ENCODE measurements at regions not wholly inside any gene's neighbourhood (a gene's known extent, or its start where the extent isn't known, plus 50 kb on each side); places are given as distances from the start of the nearest gene placed in this dataset.

- Histone ChIP-seq H3K9me3 (no peaks in the 10 kb centered on the region), H3K4me3 (no peak overlapping the region), H3K4me1 (ENCODE audit: low read depth) (peaks cover 11% of the 10 kb centered on the region), H3K36me3 (ENCODE audit: low read depth) (no peaks in the 10 kb centered on the region)
- peak; percentile 95 for ATAC-seq
- peak in 2 of 3 donors; percentile 46 to 65 for DNase-seq
- intact Hi-C loops (cut with DNase I, micrococcal nuclease): no loop called here
- TF ChIP-seq CTCF (IDR thresholded peaks at IDR 0.05): no peak
Measured at GRCh38 chr12:5244513-5244972, 187.4 kb upstream of the NTF3 start.

- Histone ChIP-seq H3K4me3 (no peak overlapping the region), H3K4me1 (ENCODE audit: low read depth) (peaks cover 11% of the 10 kb centered on the region), H3K9me3 (no peaks in the 10 kb centered on the region), H3K36me3 (ENCODE audit: low read depth) (no peaks in the 10 kb centered on the region)
- intact Hi-C loops (cut with DNase I, micrococcal nuclease): no loop called here
- TF ChIP-seq CTCF (IDR thresholded peaks at IDR 0.05): no peak
- DNase-seq: no peak
- ATAC-seq: no peak
Measured at GRCh38 chr12:5246196-5246595, 185.7 kb upstream of the NTF3 start.

- no peak for ATAC-seq
- no peak for TF ChIP-seq CTCF (IDR thresholded peaks at IDR 0.05)
- peaks cover 11% of the 10 kb centered on the region for H3K4me1 ChIP-seq (ENCODE audit: low read depth)
- intact Hi-C loops (cut with DNase I, micrococcal nuclease): no loop called here
- H3K9me3 ChIP-seq: no peaks in the 10 kb centered on the region
- H3K36me3 ChIP-seq (ENCODE audit: low read depth): no peaks in the 10 kb centered on the region
- no peak overlapping the region for H3K4me3 ChIP-seq
- no peak for DNase-seq
Measured at GRCh38 chr12:5247144-5247543, 184.8 kb upstream of the NTF3 start.

GRCh38 chr12:5248230-5248629 lies 183.7 kb upstream of the NTF3 start:
- ATAC-seq: no peak
- no peak for DNase-seq
- Histone ChIP-seq H3K4me1 (ENCODE audit: low read depth) (peaks cover 11% of the 10 kb centered on the region), H3K4me3 (no peak overlapping the region), H3K9me3 (no peaks in the 10 kb centered on the region), H3K36me3 (ENCODE audit: low read depth) (no peaks in the 10 kb centered on the region)
- no peak for TF ChIP-seq CTCF (IDR thresholded peaks at IDR 0.05)
- intact Hi-C loops (cut with DNase I, micrococcal nuclease): no loop called here

- DNase-seq (no peak), ATAC-seq (no peak)
- H3K36me3 ChIP-seq (ENCODE audit: low read depth): no peaks in the 10 kb centered on the region
- H3K4me3 ChIP-seq: no peak overlapping the region
- TF ChIP-seq CTCF (IDR thresholded peaks at IDR 0.05): no peak
- intact Hi-C loops (cut with DNase I, micrococcal nuclease): no loop called here
- H3K4me1 ChIP-seq (ENCODE audit: low read depth): peaks cover 11% of the 10 kb centered on the region
- no peaks in the 10 kb centered on the region for H3K9me3 ChIP-seq
Measured at GRCh38 chr12:5248999-5249526, 182.8 kb upstream of the NTF3 start.

- Histone ChIP-seq H3K4me1 (ENCODE audit: low read depth) (no peaks in the 10 kb centered on the region), H3K36me3 (ENCODE audit: low read depth) (no peaks in the 10 kb centered on the region), H3K4me3 (no peak overlapping the region), H3K9me3 (no peaks in the 10 kb centered on the region)
- ATAC-seq (no peak), DNase-seq (no peak)
- no peak for TF ChIP-seq CTCF (IDR thresholded peaks at IDR 0.05)
- intact Hi-C loops (cut with DNase I, micrococcal nuclease): no loop called here
Measured at GRCh38 chr12:5251092-5251491, 180.8 kb upstream of the NTF3 start.

All from mucosa of descending colon (tissue), 3 donors.